B cell (primary cell): ENCODE measurements at regions not wholly inside any gene's neighbourhood (a gene's known extent, or its start where the extent isn't known, plus 50 kb on each side); places are given as distances from the start of the nearest gene placed in this dataset.

Experiments
- CTCF ChIP-seq: fragments of 200-600 bp; IDR thresholded peaks from one replicate; pipeline ENCODE4 v1.8.0; 2022; ENCODE audit warnings: antibody characterized with exemption, mild to moderate bottlenecking
- EZH2 ChIP-seq: IDR thresholded peaks from 2 replicates; pipeline ENCODE4 v1.6.1; 2012; ENCODE audit warnings: borderline replicate concordance, low read depth, mild to moderate bottlenecking, moderate library complexity, low read length; ENCODE audit not compliant: insufficient read depth, poor library complexity, severe bottlenecking

GRCh38 chr11:71127806-71128205 is 124.6 kb downstream of the SHANK2 start:
- TF ChIP-seq CTCF: no peak
- no peak for TF ChIP-seq EZH2
